IMR-90 (cell line): ENCODE measurements at regions not wholly inside any gene's neighbourhood (a gene's known extent, or its start where the extent isn't known, plus 50 kb on each side); places are given as distances from the start of the nearest gene placed in this dataset.

Experiments used
- ATAC-seq: fragments of 200-7000 bp; cut with Tn5 transposase; 2 replicates; pipeline ENCODE4 v1.9.1; 2020; ENCODE audit warnings: low read depth, mild to moderate bottlenecking, moderate library complexity
- BruUV-seq: library from RNA; stranded (reverse); fragments of 400-500 nt; replicated peaks from 2 replicates; lab custom pipeline; 2021; lab: Mats Ljungman, UMichigan
- CTCF ChIA-PET: fragments of 300-600 bp; formaldehyde crosslinking; extraction: SDS; loops from one replicate; lab custom pipeline; 2021; ENCODE audit warnings: antibody characterized with exemption; lab: Yijun Ruan, JAX
- POLR2A ChIA-PET: fragments of 300-600 bp; sonication (Branson Sonifier 250); formaldehyde crosslinking; loops from one replicate; lab custom pipeline; 2022; ENCODE audit warnings: antibody characterized with exemption; ENCODE audit not compliant: unreplicated experiment; lab: Charles Lee
- DNase-seq: peaks from one replicate; pipeline ENCODE4 v3.0.0; 2013
- H2AFZ ChIP-seq: replicated peaks from 2 replicates; pipeline ENCODE3; 2013; ENCODE audit warnings: low read length, mild to moderate bottlenecking; ENCODE audit not compliant: poor library complexity
- H2AK5ac ChIP-seq: 2 replicates; pipeline ENCODE4 v1.6.1; 2013; ENCODE audit warnings: low read depth, low read length, inconsistent platforms
- H2AK9ac ChIP-seq: replicated peaks from 2 replicates; pipeline ENCODE3; 2013; ENCODE audit warnings: mild to moderate bottlenecking, low read depth, low read length, moderate library complexity; ENCODE audit not compliant: poor library complexity
- H2BK120ac ChIP-seq: 2 replicates; pipeline ENCODE4 v1.6.1; 2013; ENCODE audit warnings: low read depth, low read length, inconsistent platforms
- H2BK15ac ChIP-seq: 3 replicates; pipeline ENCODE4 v1.6.1; 2013; ENCODE audit warnings: low read depth, low read length, inconsistent platforms
- H2BK20ac ChIP-seq: 2 replicates; pipeline ENCODE4 v1.6.1; 2013; ENCODE audit warnings: low read depth, mild to moderate bottlenecking, inconsistent platforms, low read length, moderate library complexity
- H2BK5ac ChIP-seq: 2 replicates; pipeline ENCODE4 v1.6.1; 2013; ENCODE audit warnings: mild to moderate bottlenecking, low read depth, low read length, inconsistent platforms; ENCODE audit not compliant: poor library complexity, severe bottlenecking
- H3K14ac ChIP-seq: replicated peaks from 2 replicates; pipeline ENCODE4 v1.6.1; 2013; ENCODE audit warnings: low read depth, low read length, inconsistent platforms
- H3K18ac ChIP-seq: 2 replicates; pipeline ENCODE4 v1.6.1; 2013; ENCODE audit warnings: low read depth, low read length, control low read depth
- H3K23ac ChIP-seq: 2 replicates; pipeline ENCODE4 v1.6.1; 2013; ENCODE audit warnings: low read depth, low read length, inconsistent platforms
- H3K27ac ChIP-seq: 2 replicates; pipeline ENCODE4 v1.5.1; 2013; ENCODE audit warnings: mild to moderate bottlenecking, control low read depth, low read length; ENCODE audit not compliant: insufficient read depth
- H3K27me3 ChIP-seq: 2 replicates; pipeline ENCODE4 v1.6.1; 2013; ENCODE audit warnings: low read length; ENCODE audit not compliant: control insufficient read depth, insufficient read depth
- H3K36me3 ChIP-seq: 2 replicates; pipeline ENCODE4 v1.6.1; 2013; ENCODE audit warnings: low read length, mixed read lengths; ENCODE audit not compliant: control insufficient read depth, insufficient read depth
- H3K4ac ChIP-seq: 2 replicates; pipeline ENCODE4 v1.6.1; 2013; ENCODE audit warnings: low read depth, low read length, inconsistent platforms
- H3K4me1 ChIP-seq: 2 replicates; pipeline ENCODE4 v1.6.1; 2013; ENCODE audit warnings: low read length, mixed read lengths; ENCODE audit not compliant: control insufficient read depth, insufficient read depth
- H3K4me2 ChIP-seq: 2 replicates; pipeline ENCODE4 v1.6.1; 2013; ENCODE audit warnings: low read depth, mild to moderate bottlenecking, control low read depth, low read length, moderate library complexity
- H3K4me3 ChIP-seq: 2 replicates; pipeline ENCODE4 v1.5.1; 2013; ENCODE audit warnings: low read depth, mild to moderate bottlenecking, control low read depth, low read length, moderate library complexity; ENCODE audit not compliant: insufficient read depth
- H3K56ac ChIP-seq: 2 replicates; pipeline ENCODE4 v1.6.1; 2013; ENCODE audit warnings: low read length, inconsistent platforms; ENCODE audit not compliant: insufficient read depth; ENCODE audit errors: extremely low read depth
- H3K79me1 ChIP-seq, 2 experiments: 2 replicates each; pipeline ENCODE4 v1.6.1; 2013; ENCODE audit warnings: low read length in 2 of 2, inconsistent platforms in 1 of 2, low read depth in 1 of 2
- H3K9ac ChIP-seq: 2 replicates; pipeline ENCODE4 v1.6.1; 2013; ENCODE audit warnings: low read depth, low read length, control low read depth
- H3K9me1 ChIP-seq: 2 replicates; pipeline ENCODE4 v1.6.1; 2013; ENCODE audit warnings: low read length, inconsistent platforms; ENCODE audit not compliant: insufficient read depth
- H3K9me3 ChIP-seq: 2 replicates; pipeline ENCODE4 v1.6.1; 2013; ENCODE audit warnings: low read length; ENCODE audit not compliant: control insufficient read depth, insufficient read depth
- H4K20me1 ChIP-seq: 2 replicates; pipeline ENCODE4 v1.6.1; 2013; ENCODE audit warnings: low read length, inconsistent platforms; ENCODE audit not compliant: insufficient read depth
- H4K5ac ChIP-seq: 2 replicates; pipeline ENCODE4 v1.6.1; 2013; ENCODE audit warnings: mild to moderate bottlenecking, low read depth, low read length, control low read depth
- H4K8ac ChIP-seq, 2 experiments: 2 replicates each; pipeline ENCODE4 v1.6.1; 2013; ENCODE audit warnings: low read depth in 2 of 2, low read length in 2 of 2, control low read depth in 1 of 2, inconsistent platforms in 1 of 2
- H4K91ac ChIP-seq: 2 replicates; pipeline ENCODE4 v1.6.1; 2013; ENCODE audit warnings: low read depth, low read length, inconsistent platforms; ENCODE audit not compliant: insufficient read depth
- BHLHE40 ChIP-seq: fragments of 150-350 bp; IDR thresholded peaks from 2 replicates; pipeline ENCODE4 v1.6.1; 2016; ENCODE audit warnings: mild to moderate bottlenecking, low read depth, low read length
- CEBPB ChIP-seq: IDR thresholded peaks from 2 replicates; pipeline ENCODE4 v1.6.1; 2012; ENCODE audit warnings: low read depth, low read length, improper control_type of control experiment
- CHD1 ChIP-seq: IDR thresholded peaks from 2 replicates; pipeline ENCODE4 v1.6.1; 2012; ENCODE audit warnings: low read depth, low read length, improper control_type of control experiment
- FOS ChIP-seq: fragments of 150-350 bp; IDR thresholded peaks from 2 replicates; pipeline ENCODE4 v1.6.1; 2016; ENCODE audit warnings: low read depth, low read length
- NFE2L2 ChIP-seq: fragments of 150-350 bp; IDR thresholded peaks from 2 replicates; pipeline ENCODE4 v1.6.1; 2016; ENCODE audit warnings: low read depth, mild to moderate bottlenecking, low read length
- POLR2A ChIP-seq: IDR thresholded peaks from 2 replicates; pipeline ENCODE4 v1.6.1; 2012; ENCODE audit warnings: mild to moderate bottlenecking, low read depth, low read length
- RFX5 ChIP-seq: IDR thresholded peaks from 2 replicates; pipeline ENCODE4 v1.8.0; 2012; ENCODE audit warnings: low read depth, mild to moderate bottlenecking, low read length, moderate library complexity
- SMC3 ChIP-seq: fragments of 150-350 bp; IDR thresholded peaks from 2 replicates; pipeline ENCODE4 v1.6.1; 2016; ENCODE audit warnings: low read depth, mild to moderate bottlenecking, antibody characterized with exemption, low read length, moderate library complexity
- WGBS, 2 experiments: methylation state at CpG; one replicate each; pipeline versions ENCODE4 v1.1.5 to v1.1.7; 2013; ENCODE audit warnings: missing lambda C conversion rate in 2 of 2; ENCODE audit not compliant: insufficient read length in 1 of 2; ENCODE audit errors: extremely low coverage in 2 of 2; 5-methylcytosine and 5-hydroxymethylcytosine counted together
- dilution Hi-C: fragments of 300-500 bp; cut with HindIII; formaldehyde crosslinking; loops from one replicate; pipeline ENCODE4 v1.14.3; 2018; ENCODE audit warnings: low sequenced_read_pairs; ENCODE audit not compliant: unreplicated experiment
- in situ Hi-C: fragments of 300-500 bp; cut with MboI; formaldehyde crosslinking; loops from 3 replicates; pipeline ENCODE4 v1.14.3; 2019; ENCODE audit warnings: low sequenced_read_pairs, inconsistent platforms, mixed read lengths
- intact Hi-C: fragments of 100-400 bp; cut with micrococcal nuclease; formaldehyde crosslinking; loops from 2 replicates; pipeline ENCODE4 v1.10.0; 2022
- TF ChIP-seq, protein P1 (sequence below): fragments of 150-350 bp; IDR thresholded peaks from 2 replicates; pipeline ENCODE4 v1.6.1; 2016; ENCODE audit warnings: low read depth, mild to moderate bottlenecking, low read length, moderate library complexity, borderline replicate concordance
- TF ChIP-seq, protein P2 (sequence below): fragments of 150-350 bp; IDR thresholded peaks from 2 replicates; pipeline ENCODE4 v1.6.1; 2017; ENCODE audit warnings: mild to moderate bottlenecking, antibody characterized with exemption, low read length, low read depth

DNA sequence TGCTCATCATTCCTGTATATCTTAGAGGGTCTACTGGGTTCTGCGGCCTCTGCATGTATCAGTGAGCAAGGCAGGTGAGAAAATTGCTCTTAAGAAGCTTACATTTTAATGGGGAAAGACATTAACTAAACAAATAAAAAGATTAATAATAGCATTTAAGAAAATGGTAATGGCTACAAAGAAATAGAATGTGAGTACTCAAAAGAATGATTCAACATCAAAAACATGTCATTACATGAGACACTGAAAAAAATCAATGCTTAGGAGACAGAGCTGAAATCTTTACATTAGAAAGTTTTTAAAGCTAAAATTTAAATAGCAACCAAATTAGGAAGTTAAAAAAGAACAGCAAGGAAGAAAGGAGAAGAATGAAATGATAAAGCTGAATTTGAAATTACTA is 146.9 kb upstream of the PHACTR1 start:
- Histone ChIP-seq H3K23ac (no peak overlapping the region), H3K36me3 (no peaks in the 10 kb centered on the region), H3K79me1 (no peaks in the 10 kb centered on the region), H3K27ac (no peak overlapping the region), H2AK9ac (no peak overlapping the region), H2AFZ (no peak overlapping the region), H3K4me1 (peaks cover 5% of the 10 kb centered on the region; the same call in 1 of the 2 replicates), H3K4ac (no peak overlapping the region), H4K8ac (no peak overlapping the region), H4K20me1 (no peaks in the 10 kb centered on the region), H2BK20ac (no peak overlapping the region), H4K5ac (no peak overlapping the region), H2BK15ac (no peak overlapping the region), H4K91ac (no peak overlapping the region), H2BK5ac (no peak overlapping the region), H3K27me3 (no peaks in the 10 kb centered on the region), H2AK5ac (no peak overlapping the region), H3K4me2 (no peak overlapping the region), H3K9me3 (no peaks in the 10 kb centered on the region), H2BK120ac (no peak overlapping the region), H3K4me3 (no peak overlapping the region), H3K56ac (no peak overlapping the region), H3K18ac (no peak overlapping the region), H3K9me1 (0 out of 2 replicates have a peak, but pooled peaks cover 3% of the 10 kb centered on the region), H3K9ac (no peak overlapping the region), H3K14ac (no peak overlapping the region)
- ATAC-seq = no peak
- in situ Hi-C loops = no loop called here
- dilution Hi-C loops = no loop called here
- no TSS peak for BruUV-seq
- ChIA-PET POLR2A (no interaction called here), CTCF (no interaction called here)
- DNase-seq = no peak
- TF ChIP-seq BHLHE40 = no peak
- TF ChIP-seq, protein P1, sequence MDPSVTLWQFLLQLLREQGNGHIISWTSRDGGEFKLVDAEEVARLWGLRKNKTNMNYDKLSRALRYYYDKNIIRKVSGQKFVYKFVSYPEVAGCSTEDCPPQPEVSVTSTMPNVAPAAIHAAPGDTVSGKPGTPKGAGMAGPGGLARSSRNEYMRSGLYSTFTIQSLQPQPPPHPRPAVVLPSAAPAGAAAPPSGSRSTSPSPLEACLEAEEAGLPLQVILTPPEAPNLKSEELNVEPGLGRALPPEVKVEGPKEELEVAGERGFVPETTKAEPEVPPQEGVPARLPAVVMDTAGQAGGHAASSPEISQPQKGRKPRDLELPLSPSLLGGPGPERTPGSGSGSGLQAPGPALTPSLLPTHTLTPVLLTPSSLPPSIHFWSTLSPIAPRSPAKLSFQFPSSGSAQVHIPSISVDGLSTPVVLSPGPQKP = no peak
- TF ChIP-seq CHD1 = no peak
- TF ChIP-seq CEBPB = no peak
- TF ChIP-seq SMC3 = no peak
- TF ChIP-seq POLR2A = no peak
- no peak for TF ChIP-seq FOS
- TF ChIP-seq, protein P2, sequence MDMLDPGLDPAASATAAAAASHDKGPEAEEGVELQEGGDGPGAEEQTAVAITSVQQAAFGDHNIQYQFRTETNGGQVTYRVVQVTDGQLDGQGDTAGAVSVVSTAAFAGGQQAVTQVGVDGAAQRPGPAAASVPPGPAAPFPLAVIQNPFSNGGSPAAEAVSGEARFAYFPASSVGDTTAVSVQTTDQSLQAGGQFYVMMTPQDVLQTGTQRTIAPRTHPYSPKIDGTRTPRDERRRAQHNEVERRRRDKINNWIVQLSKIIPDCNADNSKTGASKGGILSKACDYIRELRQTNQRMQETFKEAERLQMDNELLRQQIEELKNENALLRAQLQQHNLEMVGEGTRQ = no peak
- no peak for TF ChIP-seq RFX5
- TF ChIP-seq NFE2L2 = no peak
- no CpG with 5 or more reads among the region's 1 CpG for WGBS, 2 experiments
- intact Hi-C loops = no loop called here
